Breast epithelium (tissue), 4 donors: ENCODE measurements at regions not wholly inside any gene's neighbourhood (a gene's known extent, or its start where the extent isn't known, plus 50 kb on each side); places are given as distances from the start of the nearest gene placed in this dataset.

Experiments
- DNase-seq, 2 donors: peaks; one replicate each; pipeline ENCODE4 v3.0.0-alpha.2; 2019; ENCODE audit warnings: low spot score in 2 of 2
- H3K27ac ChIP-seq, 2 donors: fragments of 200-600 bp; sonication (generic) in 1 of 2; one replicate each; pipeline ENCODE4 v1.5.1; 2016 to 2019; ENCODE audit warnings: mild to moderate bottlenecking in 1 of 2
- H3K27me3 ChIP-seq, 2 donors: fragments of 200-600 bp; sonication (generic) in 1 of 2; one replicate each; pipeline versions ENCODE4 v1.5.1 to v1.6.0; 2017 to 2019; ENCODE audit warnings: control low read depth in 1 of 2, mild to moderate bottlenecking in 1 of 2
- H3K36me3 ChIP-seq: fragments of 200-600 bp; one replicate; pipeline ENCODE4 v1.5.1; 2019
- H3K4me1 ChIP-seq, 2 donors: fragments of 200-600 bp; sonication (generic); one replicate each; pipeline ENCODE4 v1.5.1; 2016 to 2019; ENCODE audit warnings: control low read depth in 1 of 2
- H3K4me3 ChIP-seq, 3 donors: fragments of 200-600 bp; sonication (generic); 1 replicate in 2 of 3; 2 replicates in 1 of 3; pipeline ENCODE4 v1.5.1; 2016 to 2019; ENCODE audit warnings: mild to moderate bottlenecking in 3 of 3, moderate library complexity in 2 of 3
- H3K9me3 ChIP-seq, 2 donors: fragments of 200-600 bp; sonication (generic) in 1 of 2; one replicate each; pipeline ENCODE4 v1.5.1; 2016 to 2019; ENCODE audit warnings: control low read depth in 1 of 2
- POLR2A ChIP-seq: fragments of 450-650 bp; IDR thresholded peaks from one replicate; pipeline ENCODE4 v1.6.1; 2016; ENCODE audit warnings: antibody characterized with exemption, mild to moderate bottlenecking, moderate library complexity
- POLR2AphosphoS5 ChIP-seq, 3 donors: sonication (generic); formaldehyde crosslinking; IDR thresholded peaks; one replicate each; pipeline ENCODE4 v1.6.1; 2017; ENCODE audit warnings: antibody characterized with exemption in 3 of 3
- intact Hi-C: fragments of 100-400 bp; cut with DNase I; formaldehyde crosslinking; loops from one replicate; pipeline ENCODE4 v1.15.1; 2023; ENCODE audit warnings: low total_unique reads
- TF ChIP-seq, protein P1 (sequence below), 3 donors: fragments of 450-650 bp; IDR thresholded peaks; one replicate each; pipeline ENCODE4 v1.5.1; 2016 to 2017; ENCODE audit warnings: antibody characterized with exemption in 3 of 3, mild to moderate bottlenecking in 3 of 3, moderate library complexity in 3 of 3

DNA sequence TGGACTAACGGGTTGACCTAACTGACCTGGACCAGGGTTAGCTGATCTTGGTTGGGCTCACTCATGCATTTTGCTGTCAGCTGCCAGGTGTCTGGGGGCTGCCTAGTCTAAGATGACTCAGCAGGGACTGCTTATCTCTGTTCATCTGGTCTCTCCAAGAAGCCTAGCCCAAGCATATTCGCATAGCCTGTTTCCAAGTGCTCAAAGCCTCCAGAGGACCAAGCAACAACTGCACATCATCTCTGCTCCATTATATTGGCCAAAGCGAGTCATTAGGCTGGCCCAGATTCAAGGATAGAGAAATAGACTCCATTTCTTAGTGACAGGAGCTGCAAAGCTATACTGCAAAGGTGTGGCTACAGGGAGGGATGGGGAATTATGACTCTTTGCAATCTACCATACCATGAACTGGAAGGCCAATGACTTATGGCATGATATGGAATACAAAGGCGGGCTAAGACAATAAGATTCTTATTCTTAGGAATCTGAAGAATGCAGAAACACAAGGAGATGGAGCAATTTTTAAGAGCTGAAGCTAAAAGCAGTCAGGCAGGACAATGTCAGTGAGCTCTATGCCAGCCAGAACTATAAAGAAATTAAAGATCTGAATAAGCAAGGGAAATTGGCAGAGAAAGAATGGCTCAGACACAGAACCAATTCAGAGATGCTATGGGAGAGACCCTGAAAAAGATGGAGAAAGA lies 194.6 kb upstream of the FSCB start:
- Histone ChIP-seq H3K9me3 (peaks cover 4 to 5% of the 10 kb centered on the region in 2 donors), H3K4me1 (no peaks in the 10 kb centered on the region), H3K27ac (no peak overlapping the region), H3K4me3 (no peak overlapping the region), H3K27me3 (no peaks in the 10 kb centered on the region), H3K36me3 (no peaks in the 10 kb centered on the region)
- TF ChIP-seq POLR2A (no peak), POLR2AphosphoS5 (IDR thresholded peaks at IDR 0.05) (no peak)
- TF ChIP-seq, protein P1, sequence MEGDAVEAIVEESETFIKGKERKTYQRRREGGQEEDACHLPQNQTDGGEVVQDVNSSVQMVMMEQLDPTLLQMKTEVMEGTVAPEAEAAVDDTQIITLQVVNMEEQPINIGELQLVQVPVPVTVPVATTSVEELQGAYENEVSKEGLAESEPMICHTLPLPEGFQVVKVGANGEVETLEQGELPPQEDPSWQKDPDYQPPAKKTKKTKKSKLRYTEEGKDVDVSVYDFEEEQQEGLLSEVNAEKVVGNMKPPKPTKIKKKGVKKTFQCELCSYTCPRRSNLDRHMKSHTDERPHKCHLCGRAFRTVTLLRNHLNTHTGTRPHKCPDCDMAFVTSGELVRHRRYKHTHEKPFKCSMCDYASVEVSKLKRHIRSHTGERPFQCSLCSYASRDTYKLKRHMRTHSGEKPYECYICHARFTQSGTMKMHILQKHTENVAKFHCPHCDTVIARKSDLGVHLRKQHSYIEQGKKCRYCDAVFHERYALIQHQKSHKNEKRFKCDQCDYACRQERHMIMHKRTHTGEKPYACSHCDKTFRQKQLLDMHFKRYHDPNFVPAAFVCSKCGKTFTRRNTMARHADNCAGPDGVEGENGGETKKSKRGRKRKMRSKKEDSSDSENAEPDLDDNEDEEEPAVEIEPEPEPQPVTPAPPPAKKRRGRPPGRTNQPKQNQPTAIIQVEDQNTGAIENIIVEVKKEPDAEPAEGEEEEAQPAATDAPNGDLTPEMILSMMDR (IDR thresholded peaks at IDR 0.05): no peak
- no peak for DNase-seq
- intact Hi-C loops: no loop called here

DNA sequence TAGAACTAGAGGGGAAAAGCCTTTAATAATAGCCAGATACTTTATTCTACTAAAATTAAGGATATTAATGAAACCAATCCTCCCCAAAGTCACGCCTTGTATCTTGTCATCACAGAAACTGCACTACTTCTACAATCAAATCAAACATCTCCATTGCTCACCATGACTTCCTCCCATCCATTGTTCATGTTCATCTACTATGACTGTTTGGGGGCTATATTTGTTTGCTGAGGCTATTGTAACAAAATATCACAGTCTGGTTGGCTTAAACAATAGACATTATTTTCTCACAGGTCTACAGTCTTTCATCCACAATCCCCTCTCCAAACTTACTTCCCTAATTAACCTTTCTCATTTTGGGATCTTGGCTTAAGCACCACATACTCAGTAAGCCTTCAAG lies 193.6 kb upstream of the FSCB start:
- no peaks in the 10 kb centered on the region for H3K27me3 ChIP-seq
- TF ChIP-seq POLR2A (no peak), POLR2AphosphoS5 (IDR thresholded peaks at IDR 0.05) (no peak)
- TF ChIP-seq, protein P1 (IDR thresholded peaks at IDR 0.05): no peak
- no peak overlapping the region for H3K27ac ChIP-seq
- intact Hi-C loops: no loop called here
- peaks cover 4 to 5% of the 10 kb centered on the region in 2 donors for H3K9me3 ChIP-seq
- no peak for DNase-seq
- H3K36me3 ChIP-seq: no peaks in the 10 kb centered on the region
- no peaks in the 10 kb centered on the region for H3K4me1 ChIP-seq
- H3K4me3 ChIP-seq: no peak overlapping the region

DNA sequence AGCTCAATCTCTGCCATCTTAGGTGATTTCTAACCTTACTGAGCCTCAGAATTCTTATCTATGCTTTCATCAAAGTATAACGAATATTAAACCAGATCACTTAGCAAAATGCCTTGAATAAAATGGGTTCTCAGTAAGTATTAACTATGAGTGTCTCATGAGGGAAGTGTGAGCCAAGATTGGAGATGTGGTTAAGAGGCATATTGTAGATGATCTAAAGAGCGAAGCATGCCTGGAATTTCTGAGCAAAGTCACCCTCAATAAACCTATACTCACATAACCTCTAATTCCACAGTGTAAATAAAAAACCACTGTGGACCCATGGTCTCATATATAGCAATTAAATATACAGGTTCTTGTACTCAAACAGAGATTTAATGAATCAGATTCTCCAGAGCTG lies 193.1 kb upstream of the FSCB start:
- TF ChIP-seq, protein P1 (IDR thresholded peaks at IDR 0.05): no peak
- TF ChIP-seq POLR2AphosphoS5 (IDR thresholded peaks at IDR 0.05) (no peak), POLR2A (no peak)
- H3K27ac ChIP-seq: no peak overlapping the region
- no peak overlapping the region for H3K4me3 ChIP-seq
- H3K36me3 ChIP-seq: no peaks in the 10 kb centered on the region
- peaks cover 4 to 5% of the 10 kb centered on the region in 2 donors for H3K9me3 ChIP-seq
- intact Hi-C loops: no loop called here
- DNase-seq: no peak
- no peaks in the 10 kb centered on the region for H3K4me1 ChIP-seq
- no peaks in the 10 kb centered on the region for H3K27me3 ChIP-seq

DNA sequence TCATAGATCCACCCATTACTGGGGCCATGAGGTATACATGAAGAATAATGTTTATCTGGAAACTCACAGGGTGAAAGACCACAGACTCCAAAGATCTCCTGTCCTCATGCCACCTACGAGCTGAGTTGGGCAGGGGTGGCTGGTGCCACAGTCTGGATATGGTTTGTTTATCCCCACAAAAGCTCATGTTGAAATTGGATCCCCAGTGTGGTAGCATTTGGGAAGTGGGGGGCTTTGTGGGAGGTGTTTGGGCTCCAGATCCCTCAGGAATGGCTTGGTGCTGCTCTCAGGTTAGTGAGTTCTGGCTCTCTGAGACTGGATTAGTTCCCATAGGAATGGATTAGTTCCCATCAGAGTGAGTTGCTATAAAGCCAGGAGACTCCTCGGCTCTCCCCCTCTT lies 192.3 kb upstream of the FSCB start:
- intact Hi-C loops: no loop called here
- H3K9me3 ChIP-seq: peaks cover 4 to 5% of the 10 kb centered on the region in 2 donors
- no peaks in the 10 kb centered on the region for H3K36me3 ChIP-seq
- no peaks in the 10 kb centered on the region for H3K4me1 ChIP-seq
- TF ChIP-seq POLR2A (no peak), POLR2AphosphoS5 (IDR thresholded peaks at IDR 0.05) (no peak)
- H3K27me3 ChIP-seq: no peaks in the 10 kb centered on the region
- no peak for DNase-seq
- no peak overlapping the region for H3K4me3 ChIP-seq
- no peak overlapping the region for H3K27ac ChIP-seq

DNA sequence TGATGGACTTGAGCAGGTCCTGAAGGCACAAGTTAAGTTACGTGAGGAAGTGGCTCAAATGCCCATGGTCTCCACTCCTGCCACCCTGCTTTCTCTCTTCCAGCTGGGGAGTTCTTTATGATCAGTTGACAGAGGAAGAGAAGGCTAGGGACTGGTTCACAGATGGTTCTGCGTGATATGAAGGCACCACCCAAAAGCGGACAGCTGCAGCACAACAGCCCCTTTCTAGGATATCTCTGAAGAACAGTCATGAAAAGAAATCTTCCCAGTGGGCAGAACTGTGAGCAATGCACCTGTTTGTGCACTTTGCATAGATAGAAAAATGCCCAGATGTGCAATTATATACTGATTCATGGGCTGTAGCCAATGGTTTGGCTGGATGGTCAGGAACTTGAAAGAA lies 162.4 kb upstream of the FSCB start:
- no peak for DNase-seq
- H3K27me3 ChIP-seq: no peaks in the 10 kb centered on the region
- no peaks in the 10 kb centered on the region for H3K36me3 ChIP-seq
- intact Hi-C loops: no loop called here
- H3K9me3 ChIP-seq: no peaks in the 10 kb centered on the region
- TF ChIP-seq, protein P1 (IDR thresholded peaks at IDR 0.05): no peak
- TF ChIP-seq POLR2AphosphoS5 (IDR thresholded peaks at IDR 0.05) (no peak), POLR2A (no peak)
- no peak overlapping the region for H3K4me3 ChIP-seq
- no peak overlapping the region for H3K27ac ChIP-seq
- H3K4me1 ChIP-seq: no peaks in the 10 kb centered on the region
